ENCODE measurements at regions not wholly inside any gene's neighbourhood (a gene's known extent, or its start where the extent isn't known, plus 50 kb on each side); places are given as distances from the start of the nearest gene placed in this dataset.

DNA sequence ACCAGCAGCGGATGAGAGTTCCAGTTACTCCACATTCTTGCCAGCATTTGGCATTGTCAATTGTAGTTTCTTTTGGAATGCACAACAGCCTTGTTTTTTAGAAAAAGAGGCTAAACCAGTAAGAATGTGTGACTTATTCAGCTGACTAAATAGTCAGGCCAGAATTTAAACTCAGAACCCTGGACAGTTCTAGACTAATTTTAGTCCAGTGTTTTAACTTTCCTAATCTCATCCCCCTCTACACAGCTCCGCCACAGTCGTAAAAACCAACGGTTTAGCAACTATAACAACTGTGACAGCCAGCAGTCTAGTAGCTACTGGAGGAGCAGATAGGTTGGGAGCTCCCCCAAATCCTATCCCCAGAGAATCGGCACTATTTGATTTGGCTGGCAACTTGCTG lies 103.7 kb downstream of the FOXD1 start:
- ATAC-seq, result no peak
- no peak for TF ChIP-seq ZNF565 (CRISPR knock-in tag; conservative IDR thresholded peaks at IDR 0.05; ENCODE audit: low read depth)
- TF ChIP-seq ESRRG (CRISPR knock-in tag; IDR thresholded peaks at IDR 0.05), result no peak
- no peak for TF ChIP-seq PPARA (CRISPR knock-in tag; IDR thresholded peaks at IDR 0.05; ENCODE audit: borderline replicate concordance)
- TF ChIP-seq, protein P1, sequence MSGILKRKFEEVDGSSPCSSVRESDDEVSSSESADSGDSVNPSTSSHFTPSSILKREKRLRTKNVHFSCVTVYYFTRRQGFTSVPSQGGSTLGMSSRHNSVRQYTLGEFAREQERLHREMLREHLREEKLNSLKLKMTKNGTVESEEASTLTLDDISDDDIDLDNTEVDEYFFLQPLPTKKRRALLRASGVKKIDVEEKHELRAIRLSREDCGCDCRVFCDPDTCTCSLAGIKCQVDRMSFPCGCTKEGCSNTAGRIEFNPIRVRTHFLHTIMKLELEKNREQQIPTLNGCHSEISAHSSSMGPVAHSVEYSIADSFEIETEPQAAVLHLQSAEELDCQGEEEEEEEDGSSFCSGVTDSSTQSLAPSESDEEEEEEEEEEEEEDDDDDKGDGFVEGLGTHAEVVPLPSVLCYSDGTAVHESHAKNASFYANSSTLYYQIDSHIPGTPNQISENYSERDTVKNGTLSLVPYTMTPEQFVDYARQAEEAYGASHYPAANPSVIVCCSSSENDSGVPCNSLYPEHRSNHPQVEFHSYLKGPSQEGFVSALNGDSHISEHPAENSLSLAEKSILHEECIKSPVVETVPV (CRISPR knock-in tag; IDR thresholded peaks at IDR 0.05), result no peak
- no peak for TF ChIP-seq TOX (CRISPR knock-in tag; IDR thresholded peaks at IDR 0.05; ENCODE audit: borderline replicate concordance)
- TF ChIP-seq TCF4 (CRISPR knock-in tag; IDR thresholded peaks at IDR 0.05; ENCODE audit: borderline replicate concordance), result no peak
- TF ChIP-seq, protein P2, sequence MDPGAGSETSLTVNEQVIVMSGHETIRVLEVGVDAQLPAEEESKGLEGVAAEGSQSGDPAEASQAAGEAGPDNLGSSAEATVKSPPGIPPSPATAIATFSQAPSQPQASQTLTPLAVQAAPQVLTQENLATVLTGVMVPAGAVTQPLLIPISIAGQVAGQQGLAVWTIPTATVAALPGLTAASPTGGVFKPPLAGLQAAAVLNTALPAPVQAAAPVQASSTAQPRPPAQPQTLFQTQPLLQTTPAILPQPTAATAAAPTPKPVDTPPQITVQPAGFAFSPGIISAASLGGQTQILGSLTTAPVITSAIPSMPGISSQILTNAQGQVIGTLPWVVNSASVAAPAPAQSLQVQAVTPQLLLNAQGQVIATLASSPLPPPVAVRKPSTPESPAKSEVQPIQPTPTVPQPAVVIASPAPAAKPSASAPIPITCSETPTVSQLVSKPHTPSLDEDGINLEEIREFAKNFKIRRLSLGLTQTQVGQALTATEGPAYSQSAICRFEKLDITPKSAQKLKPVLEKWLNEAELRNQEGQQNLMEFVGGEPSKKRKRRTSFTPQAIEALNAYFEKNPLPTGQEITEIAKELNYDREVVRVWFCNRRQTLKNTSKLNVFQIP (CRISPR knock-in tag; IDR thresholded peaks at IDR 0.05; ENCODE audit: borderline replicate concordance, low read depth), result no peak
- no peak for TF ChIP-seq ISL1 (CRISPR knock-in tag; IDR thresholded peaks at IDR 0.05)

DNA sequence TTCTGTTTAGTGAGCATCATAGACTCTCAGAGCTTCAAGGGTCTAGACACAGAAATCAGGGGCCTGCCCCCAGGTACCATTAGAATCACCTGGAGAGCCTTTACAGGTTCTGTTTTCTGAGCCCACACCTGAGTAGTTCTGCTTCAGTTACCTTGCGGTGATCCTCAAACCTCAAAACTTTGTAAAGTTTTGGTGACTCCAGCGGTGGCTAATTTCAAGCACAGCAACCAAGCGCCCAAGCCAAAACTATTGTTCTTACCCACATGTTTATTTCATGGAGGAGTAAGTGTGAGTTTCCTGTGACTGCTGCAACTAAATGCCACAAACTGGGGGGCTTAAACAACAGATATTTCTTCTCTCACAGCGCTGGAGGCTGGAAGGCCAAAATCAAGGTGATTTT lies 108.9 kb downstream of the FOXD1 start:
- ATAC-seq, result no peak
- TF ChIP-seq, protein P3, sequence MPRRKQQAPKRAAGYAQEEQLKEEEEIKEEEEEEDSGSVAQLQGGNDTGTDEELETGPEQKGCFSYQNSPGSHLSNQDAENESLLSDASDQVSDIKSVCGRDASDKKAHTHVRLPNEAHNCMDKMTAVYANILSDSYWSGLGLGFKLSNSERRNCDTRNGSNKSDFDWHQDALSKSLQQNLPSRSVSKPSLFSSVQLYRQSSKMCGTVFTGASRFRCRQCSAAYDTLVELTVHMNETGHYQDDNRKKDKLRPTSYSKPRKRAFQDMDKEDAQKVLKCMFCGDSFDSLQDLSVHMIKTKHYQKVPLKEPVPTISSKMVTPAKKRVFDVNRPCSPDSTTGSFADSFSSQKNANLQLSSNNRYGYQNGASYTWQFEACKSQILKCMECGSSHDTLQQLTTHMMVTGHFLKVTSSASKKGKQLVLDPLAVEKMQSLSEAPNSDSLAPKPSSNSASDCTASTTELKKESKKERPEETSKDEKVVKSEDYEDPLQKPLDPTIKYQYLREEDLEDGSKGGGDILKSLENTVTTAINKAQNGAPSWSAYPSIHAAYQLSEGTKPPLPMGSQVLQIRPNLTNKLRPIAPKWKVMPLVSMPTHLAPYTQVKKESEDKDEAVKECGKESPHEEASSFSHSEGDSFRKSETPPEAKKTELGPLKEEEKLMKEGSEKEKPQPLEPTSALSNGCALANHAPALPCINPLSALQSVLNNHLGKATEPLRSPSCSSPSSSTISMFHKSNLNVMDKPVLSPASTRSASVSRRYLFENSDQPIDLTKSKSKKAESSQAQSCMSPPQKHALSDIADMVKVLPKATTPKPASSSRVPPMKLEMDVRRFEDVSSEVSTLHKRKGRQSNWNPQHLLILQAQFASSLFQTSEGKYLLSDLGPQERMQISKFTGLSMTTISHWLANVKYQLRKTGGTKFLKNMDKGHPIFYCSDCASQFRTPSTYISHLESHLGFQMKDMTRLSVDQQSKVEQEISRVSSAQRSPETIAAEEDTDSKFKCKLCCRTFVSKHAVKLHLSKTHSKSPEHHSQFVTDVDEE (CRISPR knock-in tag; IDR thresholded peaks at IDR 0.05), result no peak
- TF ChIP-seq, protein P4, sequence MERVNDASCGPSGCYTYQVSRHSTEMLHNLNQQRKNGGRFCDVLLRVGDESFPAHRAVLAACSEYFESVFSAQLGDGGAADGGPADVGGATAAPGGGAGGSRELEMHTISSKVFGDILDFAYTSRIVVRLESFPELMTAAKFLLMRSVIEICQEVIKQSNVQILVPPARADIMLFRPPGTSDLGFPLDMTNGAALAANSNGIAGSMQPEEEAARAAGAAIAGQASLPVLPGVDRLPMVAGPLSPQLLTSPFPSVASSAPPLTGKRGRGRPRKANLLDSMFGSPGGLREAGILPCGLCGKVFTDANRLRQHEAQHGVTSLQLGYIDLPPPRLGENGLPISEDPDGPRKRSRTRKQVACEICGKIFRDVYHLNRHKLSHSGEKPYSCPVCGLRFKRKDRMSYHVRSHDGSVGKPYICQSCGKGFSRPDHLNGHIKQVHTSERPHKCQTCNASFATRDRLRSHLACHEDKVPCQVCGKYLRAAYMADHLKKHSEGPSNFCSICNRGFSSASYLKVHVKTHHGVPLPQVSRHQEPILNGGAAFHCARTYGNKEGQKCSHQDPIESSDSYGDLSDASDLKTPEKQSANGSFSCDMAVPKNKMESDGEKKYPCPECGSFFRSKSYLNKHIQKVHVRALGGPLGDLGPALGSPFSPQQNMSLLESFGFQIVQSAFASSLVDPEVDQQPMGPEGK (CRISPR knock-in tag; IDR thresholded peaks at IDR 0.05; ENCODE audit: borderline replicate concordance), result no peak
- no peak for TF ChIP-seq BACH2 (CRISPR knock-in tag; IDR thresholded peaks at IDR 0.05; ENCODE audit: borderline replicate concordance)

DNA sequence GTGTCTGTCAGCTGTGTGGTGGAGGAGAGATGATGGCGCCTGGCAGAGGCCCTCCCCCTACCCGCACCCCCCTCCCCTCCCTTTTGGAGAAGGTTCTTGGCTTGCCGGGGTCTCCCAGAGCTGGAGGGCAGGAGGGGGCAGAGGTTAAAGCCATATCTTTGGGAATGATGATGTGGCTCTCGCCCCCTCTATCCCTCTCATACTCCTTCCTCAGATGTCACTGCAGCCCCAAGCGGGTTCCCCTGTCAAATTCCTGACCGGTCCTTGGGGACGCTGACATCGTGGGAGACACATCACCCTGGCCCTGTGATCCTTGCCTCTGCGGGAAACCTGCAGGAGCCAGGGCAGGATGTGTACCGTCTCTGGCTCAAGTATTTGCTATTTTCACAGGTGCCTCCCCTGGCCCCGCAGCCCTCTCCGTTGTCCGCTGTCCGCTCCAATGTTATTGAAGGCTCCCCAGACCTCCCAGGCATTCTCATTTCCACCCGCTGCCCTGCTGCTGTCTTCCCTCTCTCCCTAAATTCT lies 109.5 kb downstream of the FOXD1 start:
- ATAC-seq, result no peak

DNA sequence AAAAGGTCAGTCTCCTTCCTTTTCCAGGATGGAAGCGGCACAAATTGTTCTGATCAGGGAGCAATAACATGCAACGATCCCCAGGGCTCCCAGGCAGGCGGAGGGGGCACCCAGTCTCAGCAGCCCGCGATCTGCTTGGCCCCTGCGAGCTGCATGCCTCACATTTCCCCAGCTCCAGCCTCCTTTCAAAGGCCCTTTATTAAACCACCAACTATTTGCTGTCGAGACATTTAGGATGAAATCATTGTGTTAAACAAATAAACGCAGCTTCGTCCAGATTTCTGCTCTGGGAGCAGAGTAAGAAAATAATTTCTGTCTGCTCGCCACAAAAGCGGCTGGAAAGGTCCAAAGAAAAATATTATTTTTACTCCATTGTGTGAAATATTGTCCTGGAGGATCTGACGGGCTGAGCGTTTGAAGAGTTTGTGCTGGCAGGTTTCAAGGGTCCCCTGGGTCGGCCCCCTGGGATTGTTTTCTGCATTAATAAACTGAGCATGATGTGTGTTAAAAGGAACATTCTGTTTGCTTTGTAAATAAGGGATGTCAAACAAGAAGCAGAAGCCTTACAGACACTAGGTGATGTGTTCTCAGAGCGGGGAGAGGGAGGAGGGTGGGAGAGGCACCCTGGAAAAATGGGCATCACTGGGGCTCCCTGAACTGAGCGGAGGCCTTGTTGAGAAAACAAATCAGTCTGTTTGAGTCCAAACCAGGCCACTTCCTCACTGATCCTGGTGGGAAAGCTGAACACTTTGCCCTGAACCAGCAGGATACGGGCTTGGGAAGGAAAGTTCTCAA lies 110.1 kb downstream of the FOXD1 start:
- ATAC-seq, result 0 out of 3 replicates have a peak, but pooled peaks have one; percentile 18
- TF ChIP-seq, protein P3 (CRISPR knock-in tag; IDR thresholded peaks at IDR 0.05), result no peak
- no peak for TF ChIP-seq ZFP30 (CRISPR knock-in tag; IDR thresholded peaks at IDR 0.05)
- TF ChIP-seq ARNTL (CRISPR knock-in tag; IDR thresholded peaks at IDR 0.05; ENCODE audit: borderline replicate concordance, low read depth), result no peak
- no peak for TF ChIP-seq OSR1 (CRISPR knock-in tag; IDR thresholded peaks at IDR 0.05)
- TF ChIP-seq SNAI2 (CRISPR knock-in tag; IDR thresholded peaks at IDR 0.05), result no peak
- TF ChIP-seq ZNF8 (CRISPR knock-in tag; IDR thresholded peaks at IDR 0.05), result no peak
- TF ChIP-seq BACH2 (CRISPR knock-in tag; IDR thresholded peaks at IDR 0.05; ENCODE audit: borderline replicate concordance), result no peak
- TF ChIP-seq ZNF70 (CRISPR knock-in tag; IDR thresholded peaks at IDR 0.05), result no peak
- TF ChIP-seq, protein P1 (CRISPR knock-in tag; IDR thresholded peaks at IDR 0.05), result no peak
- TF ChIP-seq ZNF565 (CRISPR knock-in tag; conservative IDR thresholded peaks at IDR 0.05; ENCODE audit: low read depth), result no peak
- TF ChIP-seq PPARA (CRISPR knock-in tag; IDR thresholded peaks at IDR 0.05; ENCODE audit: borderline replicate concordance), result no peak

More for the DNA sequence above, 109.5 kb downstream of the FOXD1 start:
- no peak for TF ChIP-seq PPARA (CRISPR knock-in tag; IDR thresholded peaks at IDR 0.05; ENCODE audit: borderline replicate concordance)
- no peak for TF ChIP-seq ZNF565 (CRISPR knock-in tag; conservative IDR thresholded peaks at IDR 0.05; ENCODE audit: low read depth)
- no peak for TF ChIP-seq SNAI2 (CRISPR knock-in tag; IDR thresholded peaks at IDR 0.05)
- TF ChIP-seq, protein P5, sequence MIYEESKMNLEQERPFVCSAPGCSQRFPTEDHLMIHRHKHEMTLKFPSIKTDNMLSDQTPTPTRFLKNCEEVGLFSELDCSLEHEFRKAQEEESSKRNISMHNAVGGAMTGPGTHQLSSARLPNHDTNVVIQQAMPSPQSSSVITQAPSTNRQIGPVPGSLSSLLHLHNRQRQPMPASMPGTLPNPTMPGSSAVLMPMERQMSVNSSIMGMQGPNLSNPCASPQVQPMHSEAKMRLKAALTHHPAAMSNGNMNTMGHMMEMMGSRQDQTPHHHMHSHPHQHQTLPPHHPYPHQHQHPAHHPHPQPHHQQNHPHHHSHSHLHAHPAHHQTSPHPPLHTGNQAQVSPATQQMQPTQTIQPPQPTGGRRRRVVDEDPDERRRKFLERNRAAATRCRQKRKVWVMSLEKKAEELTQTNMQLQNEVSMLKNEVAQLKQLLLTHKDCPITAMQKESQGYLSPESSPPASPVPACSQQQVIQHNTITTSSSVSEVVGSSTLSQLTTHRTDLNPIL (CRISPR knock-in tag; IDR thresholded peaks at IDR 0.05; ENCODE audit: low read depth), result no peak
- TF ChIP-seq RARB (CRISPR knock-in tag; IDR thresholded peaks at IDR 0.05), result no peak
- no peak for TF ChIP-seq ISL1 (CRISPR knock-in tag; IDR thresholded peaks at IDR 0.05)
- no peak for TF ChIP-seq BACH2 (CRISPR knock-in tag; IDR thresholded peaks at IDR 0.05; ENCODE audit: borderline replicate concordance)
- TF ChIP-seq TOX (CRISPR knock-in tag; IDR thresholded peaks at IDR 0.05; ENCODE audit: borderline replicate concordance), result no peak
